ENCODE measurements at regions not wholly inside any gene's neighbourhood (a gene's known extent, or its start where the extent isn't known, plus 50 kb on each side); places are given as distances from the start of the nearest gene placed in this dataset.

DNA sequence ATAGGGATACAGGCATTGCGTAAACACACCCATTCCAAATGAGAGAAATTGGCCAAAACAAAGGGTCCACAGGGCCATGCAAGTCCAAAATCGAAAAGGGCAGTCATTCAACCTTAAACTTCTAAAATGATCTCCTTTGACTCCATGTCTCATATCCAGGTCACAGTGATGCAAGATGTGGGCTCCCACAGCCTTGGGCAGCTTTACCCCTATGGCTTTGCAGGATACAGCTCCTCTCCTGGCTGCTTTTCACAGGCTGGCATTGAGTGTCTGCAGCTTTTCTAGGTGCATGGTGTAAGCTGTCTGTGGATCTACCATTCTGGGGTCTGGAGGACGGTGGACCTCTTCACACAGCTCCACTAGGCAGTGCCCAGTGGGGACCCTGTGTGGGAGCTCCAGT lies 744.5 kb downstream of the QKI start:
- Histone ChIP-seq H3K9me3 (ENCODE audit: insufficient read depth, low read length) (no peaks in the 10 kb centered on the region), H3K4me1 (ENCODE audit: low read length) (no peaks in the 10 kb centered on the region), H2AFZ (ENCODE audit: low read depth, low read length) (no peak overlapping the region), H3K4me2 (ENCODE audit: low read length) (no peak overlapping the region), H3K9ac (ENCODE audit: low read length) (no peak overlapping the region), H4K20me1 (ENCODE audit: insufficient read depth, low read length) (no peaks in the 10 kb centered on the region), H3K27me3 (ENCODE audit: low read depth, low read length) (no peaks in the 10 kb centered on the region), H3K36me3 (replicated peaks; ENCODE audit: low read depth, low read length) (no peaks in the 10 kb centered on the region), H3K4me3 (ENCODE audit: low read length) (no peak overlapping the region), H3K27ac (ENCODE audit: low read length) (no peak overlapping the region), H3K79me2 (ENCODE audit: low read length) (no peaks in the 10 kb centered on the region)
- TF ChIP-seq EZH2phosphoT487 (IDR thresholded peaks at IDR 0.05; ENCODE audit: low read depth): no peak
- TF ChIP-seq, protein P1, sequence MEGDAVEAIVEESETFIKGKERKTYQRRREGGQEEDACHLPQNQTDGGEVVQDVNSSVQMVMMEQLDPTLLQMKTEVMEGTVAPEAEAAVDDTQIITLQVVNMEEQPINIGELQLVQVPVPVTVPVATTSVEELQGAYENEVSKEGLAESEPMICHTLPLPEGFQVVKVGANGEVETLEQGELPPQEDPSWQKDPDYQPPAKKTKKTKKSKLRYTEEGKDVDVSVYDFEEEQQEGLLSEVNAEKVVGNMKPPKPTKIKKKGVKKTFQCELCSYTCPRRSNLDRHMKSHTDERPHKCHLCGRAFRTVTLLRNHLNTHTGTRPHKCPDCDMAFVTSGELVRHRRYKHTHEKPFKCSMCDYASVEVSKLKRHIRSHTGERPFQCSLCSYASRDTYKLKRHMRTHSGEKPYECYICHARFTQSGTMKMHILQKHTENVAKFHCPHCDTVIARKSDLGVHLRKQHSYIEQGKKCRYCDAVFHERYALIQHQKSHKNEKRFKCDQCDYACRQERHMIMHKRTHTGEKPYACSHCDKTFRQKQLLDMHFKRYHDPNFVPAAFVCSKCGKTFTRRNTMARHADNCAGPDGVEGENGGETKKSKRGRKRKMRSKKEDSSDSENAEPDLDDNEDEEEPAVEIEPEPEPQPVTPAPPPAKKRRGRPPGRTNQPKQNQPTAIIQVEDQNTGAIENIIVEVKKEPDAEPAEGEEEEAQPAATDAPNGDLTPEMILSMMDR (IDR thresholded peaks at IDR 0.05; ENCODE audit: low read depth, low read length): no peak

DNA sequence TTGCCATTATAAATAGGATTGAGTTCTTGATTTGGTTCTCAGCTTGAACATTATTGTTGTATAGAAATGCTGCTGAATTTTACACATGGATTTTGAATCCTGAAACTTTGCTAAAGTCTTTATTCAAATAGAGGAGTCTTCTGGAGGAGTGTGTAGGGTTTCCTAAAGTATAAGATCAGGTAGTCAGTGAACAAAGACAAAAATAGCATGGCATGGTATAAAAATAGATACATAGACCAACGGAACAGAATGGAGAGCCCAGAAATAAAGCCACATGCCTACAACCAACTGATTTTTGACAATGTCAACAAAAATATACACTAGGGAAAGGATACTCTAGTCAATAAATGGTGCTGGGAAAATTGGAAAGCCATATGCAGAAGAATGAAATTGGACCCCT lies 740.1 kb downstream of the QKI start:
- TF ChIP-seq, protein P1 (IDR thresholded peaks at IDR 0.05; ENCODE audit: low read depth, low read length): no peak
- TF ChIP-seq EZH2phosphoT487 (IDR thresholded peaks at IDR 0.05; ENCODE audit: low read depth): no peak
- no peak overlapping the region for H3K9ac ChIP-seq (ENCODE audit: low read length)
- no peak overlapping the region for H3K27ac ChIP-seq (ENCODE audit: low read length)
- H3K9me3 ChIP-seq (ENCODE audit: insufficient read depth, low read length): no peaks in the 10 kb centered on the region
- no peak overlapping the region for H3K4me2 ChIP-seq (ENCODE audit: low read length)
- no peaks in the 10 kb centered on the region for H3K79me2 ChIP-seq (ENCODE audit: low read length)
- H3K4me1 ChIP-seq (ENCODE audit: low read length): no peaks in the 10 kb centered on the region
- no peaks in the 10 kb centered on the region for H3K36me3 ChIP-seq (replicated peaks; ENCODE audit: low read depth, low read length)
- H3K27me3 ChIP-seq (ENCODE audit: low read depth, low read length): no peaks in the 10 kb centered on the region
- H3K4me3 ChIP-seq (ENCODE audit: low read length): no peak overlapping the region
- no peaks in the 10 kb centered on the region for H4K20me1 ChIP-seq (ENCODE audit: insufficient read depth, low read length)
- no peak overlapping the region for H2AFZ ChIP-seq (ENCODE audit: low read depth, low read length)

DNA sequence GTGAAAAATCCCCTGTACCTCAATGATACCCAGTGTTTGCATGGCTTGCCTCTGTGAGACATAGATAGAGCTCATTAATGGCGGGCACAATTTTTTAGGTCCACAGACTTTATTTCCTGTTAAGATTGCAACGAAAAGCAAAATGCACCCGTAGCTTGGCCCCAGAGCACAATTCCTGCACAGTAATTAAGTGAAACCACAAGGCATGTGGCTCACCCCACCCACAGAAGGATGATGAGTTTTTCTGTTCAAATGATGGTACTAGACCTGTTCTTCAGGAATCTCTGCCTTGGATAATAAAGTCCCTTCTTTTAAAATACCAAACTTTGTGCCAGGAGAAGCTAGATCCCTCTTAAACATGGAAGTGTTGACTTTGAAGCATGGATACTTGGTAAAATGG lies 738.1 kb downstream of the QKI start:
- Histone ChIP-seq H3K9ac (ENCODE audit: low read length) (no peak overlapping the region), H3K36me3 (replicated peaks; ENCODE audit: low read depth, low read length) (no peaks in the 10 kb centered on the region), H3K27me3 (ENCODE audit: low read depth, low read length) (no peaks in the 10 kb centered on the region), H3K4me1 (ENCODE audit: low read length) (no peaks in the 10 kb centered on the region), H3K79me2 (ENCODE audit: low read length) (no peaks in the 10 kb centered on the region), H2AFZ (ENCODE audit: low read depth, low read length) (no peak overlapping the region), H3K4me3 (ENCODE audit: low read length) (no peak overlapping the region), H3K4me2 (ENCODE audit: low read length) (no peak overlapping the region), H3K9me3 (ENCODE audit: insufficient read depth, low read length) (no peaks in the 10 kb centered on the region), H4K20me1 (ENCODE audit: insufficient read depth, low read length) (no peaks in the 10 kb centered on the region), H3K27ac (ENCODE audit: low read length) (no peak overlapping the region)
- TF ChIP-seq EZH2phosphoT487 (IDR thresholded peaks at IDR 0.05; ENCODE audit: low read depth): no peak
- TF ChIP-seq, protein P1 (IDR thresholded peaks at IDR 0.05; ENCODE audit: low read depth, low read length): no peak

DNA sequence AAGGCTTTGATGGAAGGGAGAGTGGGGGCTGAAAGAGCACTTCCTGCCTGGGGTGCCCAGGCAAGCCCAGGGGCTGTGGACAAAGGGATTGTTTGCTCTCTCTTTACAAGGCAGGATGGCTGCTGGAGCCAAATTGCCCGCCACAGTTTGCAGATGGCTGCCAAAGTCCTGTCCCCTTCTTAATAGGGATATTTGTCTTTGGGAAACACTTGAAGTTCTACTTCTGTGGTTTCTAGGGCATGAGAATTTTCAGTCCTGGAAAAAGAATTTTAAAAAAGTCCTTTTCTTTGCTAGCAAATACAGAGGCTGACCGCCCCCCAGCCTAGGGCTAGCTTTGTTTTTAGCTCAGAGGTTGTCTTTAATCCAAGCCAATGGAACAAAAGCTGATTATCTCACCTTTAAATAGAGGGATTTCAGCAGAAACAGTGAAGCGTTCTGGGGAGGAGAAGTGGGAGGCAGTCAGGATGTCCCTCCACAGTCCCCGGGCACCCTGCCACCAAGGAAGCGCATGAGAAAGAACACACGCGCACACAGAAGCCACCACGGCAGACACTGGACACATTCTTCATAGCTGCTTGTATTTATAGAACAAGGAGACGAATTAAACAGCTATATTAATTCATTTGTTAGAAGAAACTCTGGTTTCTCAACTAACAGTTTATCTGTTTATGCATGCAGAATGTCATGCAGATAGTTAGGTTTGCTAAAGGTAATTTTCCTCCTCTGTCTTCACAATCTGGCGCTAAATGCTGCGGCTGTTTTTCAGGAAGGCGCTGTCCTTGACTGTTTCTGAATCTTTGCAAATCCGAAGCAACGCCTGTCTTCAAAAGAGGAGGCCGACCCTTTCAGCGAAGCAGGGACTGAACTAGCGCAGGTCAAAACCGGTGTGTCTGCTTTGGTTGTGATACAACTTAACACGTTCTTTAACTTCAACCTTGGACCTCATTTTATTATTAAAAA lies 736.9 kb downstream of the QKI start:
- Histone ChIP-seq H2AFZ (ENCODE audit: low read depth, low read length) (no peak overlapping the region), H4K20me1 (ENCODE audit: insufficient read depth, low read length) (no peaks in the 10 kb centered on the region), H3K27ac (ENCODE audit: low read length) (no peak overlapping the region), H3K9me3 (ENCODE audit: insufficient read depth, low read length) (no peaks in the 10 kb centered on the region), H3K4me2 (ENCODE audit: low read length) (no peak overlapping the region), H3K79me2 (ENCODE audit: low read length) (no peaks in the 10 kb centered on the region), H3K36me3 (replicated peaks; ENCODE audit: low read depth, low read length) (no peaks in the 10 kb centered on the region), H3K4me3 (ENCODE audit: low read length) (no peak overlapping the region), H3K4me1 (ENCODE audit: low read length) (no peaks in the 10 kb centered on the region), H3K9ac (ENCODE audit: low read length) (no peak overlapping the region), H3K27me3 (ENCODE audit: low read depth, low read length) (no peaks in the 10 kb centered on the region)
- TF ChIP-seq, protein P1 (IDR thresholded peaks at IDR 0.05; ENCODE audit: low read depth, low read length): no peak
- no peak for TF ChIP-seq EZH2phosphoT487 (IDR thresholded peaks at IDR 0.05; ENCODE audit: low read depth)
